ENCODE measurements at regions not wholly inside any gene's neighbourhood (a gene's known extent, or its start where the extent isn't known, plus 50 kb on each side); places are given as distances from the start of the nearest gene placed in this dataset.

DNA sequence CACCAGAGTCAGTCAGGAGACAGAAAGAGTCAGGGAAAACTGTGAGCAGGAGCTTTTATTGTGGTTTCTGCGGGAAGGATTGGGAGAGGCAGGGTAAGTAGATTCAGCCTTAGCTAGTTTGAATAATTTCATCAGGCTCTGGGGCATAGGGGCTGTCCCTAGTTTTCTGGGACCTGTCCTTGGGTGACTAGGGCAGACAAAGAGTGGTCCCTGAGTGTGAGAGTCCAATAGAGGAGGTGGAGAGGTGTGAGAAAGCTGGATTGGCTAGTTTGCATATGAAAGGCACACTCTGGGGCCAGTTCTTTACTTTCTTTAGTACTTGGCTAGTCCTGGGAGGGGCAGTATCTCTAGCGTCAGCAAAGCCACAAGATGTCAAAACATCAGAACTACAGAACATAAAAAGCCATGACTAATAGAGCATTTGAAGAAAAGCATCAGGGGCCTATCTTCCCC lies 255.6 kb downstream of the HS3ST3A1 start:
- TF ChIP-seq, protein P1, sequence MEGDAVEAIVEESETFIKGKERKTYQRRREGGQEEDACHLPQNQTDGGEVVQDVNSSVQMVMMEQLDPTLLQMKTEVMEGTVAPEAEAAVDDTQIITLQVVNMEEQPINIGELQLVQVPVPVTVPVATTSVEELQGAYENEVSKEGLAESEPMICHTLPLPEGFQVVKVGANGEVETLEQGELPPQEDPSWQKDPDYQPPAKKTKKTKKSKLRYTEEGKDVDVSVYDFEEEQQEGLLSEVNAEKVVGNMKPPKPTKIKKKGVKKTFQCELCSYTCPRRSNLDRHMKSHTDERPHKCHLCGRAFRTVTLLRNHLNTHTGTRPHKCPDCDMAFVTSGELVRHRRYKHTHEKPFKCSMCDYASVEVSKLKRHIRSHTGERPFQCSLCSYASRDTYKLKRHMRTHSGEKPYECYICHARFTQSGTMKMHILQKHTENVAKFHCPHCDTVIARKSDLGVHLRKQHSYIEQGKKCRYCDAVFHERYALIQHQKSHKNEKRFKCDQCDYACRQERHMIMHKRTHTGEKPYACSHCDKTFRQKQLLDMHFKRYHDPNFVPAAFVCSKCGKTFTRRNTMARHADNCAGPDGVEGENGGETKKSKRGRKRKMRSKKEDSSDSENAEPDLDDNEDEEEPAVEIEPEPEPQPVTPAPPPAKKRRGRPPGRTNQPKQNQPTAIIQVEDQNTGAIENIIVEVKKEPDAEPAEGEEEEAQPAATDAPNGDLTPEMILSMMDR (IDR thresholded peaks at IDR 0.05), result no peak
- no peak for TF ChIP-seq POLR2A (IDR thresholded peaks at IDR 0.05)

Data from esophagus squamous epithelium (tissue), 4 donors.